ENCODE measurements at regions not wholly inside any gene's neighbourhood (a gene's known extent, or its start where the extent isn't known, plus 50 kb on each side); places are given as distances from the start of the nearest gene placed in this dataset.

DNA sequence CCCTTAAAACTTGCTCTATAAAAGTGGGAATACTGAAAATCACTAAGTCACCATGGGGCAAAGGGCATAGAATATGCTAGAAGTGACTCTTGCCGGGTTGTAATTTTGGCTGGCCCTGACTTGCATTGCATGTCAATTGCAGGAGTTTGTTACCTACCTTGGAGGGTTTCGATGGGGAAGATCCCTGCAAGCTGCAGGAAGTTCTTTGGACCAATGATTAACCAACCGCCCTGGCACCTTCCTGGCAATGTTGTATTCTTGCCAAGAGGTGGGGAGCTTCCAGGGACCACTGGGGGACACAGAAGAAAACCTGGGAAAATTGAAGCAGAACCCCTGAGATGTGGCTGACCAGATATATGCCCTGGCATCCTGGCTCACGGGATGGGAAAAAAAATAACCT, 235.8 kb downstream of the B3GLCT start:
- TF ChIP-seq, protein P1, sequence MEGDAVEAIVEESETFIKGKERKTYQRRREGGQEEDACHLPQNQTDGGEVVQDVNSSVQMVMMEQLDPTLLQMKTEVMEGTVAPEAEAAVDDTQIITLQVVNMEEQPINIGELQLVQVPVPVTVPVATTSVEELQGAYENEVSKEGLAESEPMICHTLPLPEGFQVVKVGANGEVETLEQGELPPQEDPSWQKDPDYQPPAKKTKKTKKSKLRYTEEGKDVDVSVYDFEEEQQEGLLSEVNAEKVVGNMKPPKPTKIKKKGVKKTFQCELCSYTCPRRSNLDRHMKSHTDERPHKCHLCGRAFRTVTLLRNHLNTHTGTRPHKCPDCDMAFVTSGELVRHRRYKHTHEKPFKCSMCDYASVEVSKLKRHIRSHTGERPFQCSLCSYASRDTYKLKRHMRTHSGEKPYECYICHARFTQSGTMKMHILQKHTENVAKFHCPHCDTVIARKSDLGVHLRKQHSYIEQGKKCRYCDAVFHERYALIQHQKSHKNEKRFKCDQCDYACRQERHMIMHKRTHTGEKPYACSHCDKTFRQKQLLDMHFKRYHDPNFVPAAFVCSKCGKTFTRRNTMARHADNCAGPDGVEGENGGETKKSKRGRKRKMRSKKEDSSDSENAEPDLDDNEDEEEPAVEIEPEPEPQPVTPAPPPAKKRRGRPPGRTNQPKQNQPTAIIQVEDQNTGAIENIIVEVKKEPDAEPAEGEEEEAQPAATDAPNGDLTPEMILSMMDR (conservative IDR thresholded peaks at IDR 0.05): no peak
- Mint-ChIP-seq H3K9me3 (no peaks in the 10 kb centered on the region), H3K4me3 (no peak overlapping the region), H3K27ac (no peak overlapping the region), H3K4me1 (no peaks in the 10 kb centered on the region), H3K27me3 (ENCODE audit: insufficient read depth) (no peaks in the 10 kb centered on the region), H3K36me3 (ENCODE audit: low read depth) (no peaks in the 10 kb centered on the region)
- no peak for DNase-seq
- no peaks in the 10 kb centered on the region for H3K9me3 ChIP-seq (ENCODE audit: control insufficient read depth, low read length)
- no peaks in the 10 kb centered on the region for H3K36me3 ChIP-seq (ENCODE audit: control insufficient read depth, insufficient read depth, low read length)
- H3K4me3 ChIP-seq (ENCODE audit: low read length): no peak overlapping the region
- 89 to 90% methylated on average over 3 to 4 of the region's 4 CpGs for WGBS, 2 experiments (ENCODE audit: insufficient coverage in 1 of 2, insufficient read length in 1 of 2)
- H3K27me3 ChIP-seq (ENCODE audit: control insufficient read depth, insufficient read depth, low read length, poor library complexity, severe bottlenecking): no peaks in the 10 kb centered on the region
- no peak overlapping the region for H3K9ac ChIP-seq (ENCODE audit: extremely low read depth, low read length, poor library complexity, severe bottlenecking)
- H3K4me1 ChIP-seq (ENCODE audit: control insufficient read depth, insufficient read depth, low read length): no peaks in the 10 kb centered on the region
- no peak overlapping the region for H3K27ac ChIP-seq (ENCODE audit: low read depth, low read length)

DNA sequence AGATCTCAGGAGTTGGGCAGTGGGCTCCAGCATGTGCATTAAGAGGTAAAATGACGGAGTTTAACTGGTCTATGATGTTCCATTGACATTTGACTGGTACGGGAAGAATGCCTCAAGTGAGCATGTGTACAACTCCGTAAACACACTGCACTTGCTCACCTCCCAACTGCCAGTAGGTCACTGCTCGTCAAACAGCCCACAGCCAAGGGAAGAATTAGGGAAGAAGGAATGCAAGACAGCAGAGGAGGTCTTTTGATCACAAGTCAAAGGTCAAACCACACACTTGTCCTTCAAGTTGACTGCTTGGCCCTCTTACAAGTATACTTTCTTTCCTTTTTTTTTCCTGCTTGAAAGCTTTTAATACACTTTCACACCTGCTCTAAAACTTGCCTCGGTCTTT, 236.7 kb downstream of the B3GLCT start:
- no peak for DNase-seq
- no peaks in the 10 kb centered on the region for H3K27me3 ChIP-seq (ENCODE audit: control insufficient read depth, insufficient read depth, low read length, poor library complexity, severe bottlenecking)
- H3K4me3 Mint-ChIP-seq: no peak overlapping the region
- no peak overlapping the region for H3K27ac Mint-ChIP-seq
- H3K36me3 ChIP-seq (ENCODE audit: control insufficient read depth, insufficient read depth, low read length): no peaks in the 10 kb centered on the region
- H3K4me1 ChIP-seq (ENCODE audit: control insufficient read depth, insufficient read depth, low read length): no peaks in the 10 kb centered on the region
- H3K4me3 ChIP-seq (ENCODE audit: low read length): no peak overlapping the region
- no peaks in the 10 kb centered on the region for H3K27me3 Mint-ChIP-seq (ENCODE audit: insufficient read depth)
- H3K27ac ChIP-seq (ENCODE audit: low read depth, low read length): no peak overlapping the region
- no peaks in the 10 kb centered on the region for H3K36me3 Mint-ChIP-seq (ENCODE audit: low read depth)
- TF ChIP-seq, protein P1 (conservative IDR thresholded peaks at IDR 0.05): no peak
- H3K4me1 Mint-ChIP-seq: no peaks in the 10 kb centered on the region
- no peaks in the 10 kb centered on the region for H3K9me3 Mint-ChIP-seq
- no peaks in the 10 kb centered on the region for H3K9me3 ChIP-seq (ENCODE audit: control insufficient read depth, low read length)
- 66 to 93% methylated on average over 5 of the region's 5 CpGs for WGBS, 2 experiments (ENCODE audit: insufficient coverage in 1 of 2, insufficient read length in 1 of 2)
- H3K9ac ChIP-seq (ENCODE audit: extremely low read depth, low read length, poor library complexity, severe bottlenecking): no peak overlapping the region

DNA sequence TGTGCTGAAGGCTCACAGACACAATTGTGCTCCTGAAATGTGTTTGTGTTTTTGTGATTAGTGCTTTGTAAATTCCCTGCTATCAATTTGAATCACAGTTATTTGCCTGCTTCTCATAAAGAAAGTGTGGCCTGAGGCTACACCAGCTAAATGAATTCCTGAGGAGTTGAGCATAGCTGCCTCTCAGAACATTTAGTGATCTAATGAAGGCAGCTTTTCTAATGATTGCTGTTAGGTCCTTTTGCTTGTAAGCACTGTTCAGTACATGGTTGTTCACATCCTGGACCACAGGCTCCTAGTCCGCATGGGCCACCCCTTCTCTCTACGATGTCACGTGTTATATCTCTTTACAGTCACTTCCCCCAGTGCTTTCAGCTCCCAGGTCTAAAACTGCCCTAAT, 238.2 kb downstream of the B3GLCT start:
- Mint-ChIP-seq H3K4me3 (no peak overlapping the region), H3K9me3 (no peaks in the 10 kb centered on the region), H3K27ac (no peak overlapping the region), H3K4me1 (no peaks in the 10 kb centered on the region), H3K36me3 (ENCODE audit: low read depth) (no peaks in the 10 kb centered on the region), H3K27me3 (ENCODE audit: insufficient read depth) (peaks cover 2% of the 10 kb centered on the region)
- DNase-seq: no peak
- H3K27me3 ChIP-seq (ENCODE audit: control insufficient read depth, insufficient read depth, low read length, poor library complexity, severe bottlenecking): no peaks in the 10 kb centered on the region
- TF ChIP-seq, protein P1 (conservative IDR thresholded peaks at IDR 0.05): no peak
- 96 to 97% methylated on average over 3 of the region's 3 CpGs for WGBS, 2 experiments (ENCODE audit: insufficient coverage in 1 of 2, insufficient read length in 1 of 2)
- no peaks in the 10 kb centered on the region for H3K4me1 ChIP-seq (ENCODE audit: control insufficient read depth, insufficient read depth, low read length)
- no peaks in the 10 kb centered on the region for H3K36me3 ChIP-seq (ENCODE audit: control insufficient read depth, insufficient read depth, low read length)
- no peaks in the 10 kb centered on the region for H3K9me3 ChIP-seq (ENCODE audit: control insufficient read depth, low read length)
- no peak overlapping the region for H3K27ac ChIP-seq (ENCODE audit: low read depth, low read length)
- no peak overlapping the region for H3K9ac ChIP-seq (ENCODE audit: extremely low read depth, low read length, poor library complexity, severe bottlenecking)
- no peak overlapping the region for H3K4me3 ChIP-seq (ENCODE audit: low read length)
